Fibroblast of the aortic adventitia (primary cell): ENCODE measurements at regions not wholly inside any gene's neighbourhood (a gene's known extent, or its start where the extent isn't known, plus 50 kb on each side); places are given as distances from the start of the nearest gene placed in this dataset.

Experiments used
- DNase-seq: peaks from one replicate; pipeline ENCODE4 v3.0.0-alpha.2; 2010; ENCODE audit warnings: low read depth
- H3K4me3 ChIP-seq: 2 replicates; pipeline ENCODE4 v1.5.1; 2011; ENCODE audit warnings: low read depth, mild to moderate bottlenecking, control low read depth, low read length, moderate library complexity
- CTCF ChIP-seq: IDR thresholded peaks from 2 replicates; pipeline ENCODE4 v1.5.1; 2011; ENCODE audit warnings: mild to moderate bottlenecking, low read length, control low read depth, inconsistent platforms; ENCODE audit not compliant: insufficient read depth

GRCh38 chr10:91010952-91011351 is 90.1 kb upstream of the ANKRD1 start:
- no peak overlapping the region for H3K4me3 ChIP-seq
- DNase-seq = no peak
- TF ChIP-seq CTCF = no peak

- no peak overlapping the region for H3K4me3 ChIP-seq
- no peak for DNase-seq
- TF ChIP-seq CTCF = no peak
These were observed 91.6 kb upstream of the ANKRD1 start for GRCh38 chr10:91012502-91012901.

- DNase-seq = no peak
- TF ChIP-seq CTCF = no peak
- no peak overlapping the region for H3K4me3 ChIP-seq
These were observed 93.1 kb upstream of the ANKRD1 start for GRCh38 chr10:91013985-91014384.

- no peak overlapping the region for H3K4me3 ChIP-seq
- no peak for TF ChIP-seq CTCF
- DNase-seq = no peak
These were observed 96.3 kb upstream of the ANKRD1 start for GRCh38 chr10:91017198-91017597.

- TF ChIP-seq CTCF = no peak
- no peak overlapping the region for H3K4me3 ChIP-seq
These were observed 101.0 kb upstream of the ANKRD1 start for GRCh38 chr10:91021901-91022300.

GRCh38 chr10:91022390-91022789 is 101.5 kb upstream of the ANKRD1 start:
- H3K4me3 ChIP-seq = no peak overlapping the region
- DNase-seq = no peak
- no peak for TF ChIP-seq CTCF

More at GRCh38 chr10:91021901-91022300, 101.0 kb upstream of the ANKRD1 start:
- DNase-seq = no peak

GRCh38 chr10:91022924-91023699 is 102.2 kb upstream of the ANKRD1 start:
- H3K4me3 ChIP-seq = no peak overlapping the region
- no peak for TF ChIP-seq CTCF
- DNase-seq = peak; percentile 37
